K562 (cell line): ENCODE measurements at regions not wholly inside any gene's neighbourhood (a gene's known extent, or its start where the extent isn't known, plus 50 kb on each side); places are given as distances from the start of the nearest gene placed in this dataset.

Experiments
- ATAC-seq: fragments of 200-7000 bp; cut with Tn5 transposase; 3 replicates; pipeline ENCODE4 v1.9.1; 2020; ENCODE audit warnings: moderate library complexity
- BruUV-seq: library from RNA; stranded (reverse); fragments of 400-500 nt; replicated peaks from 2 replicates; lab custom pipeline; 2021; lab: Mats Ljungman, UMichigan
- CTCF ChIA-PET: fragments of 300-600 bp; formaldehyde crosslinking; extraction: SDS; loops from one replicate; lab custom pipeline; 2021; ENCODE audit warnings: low intra/inter-chr PET ratio; lab: Yijun Ruan, JAX
- POLR2A ChIA-PET: fragments of 300-600, 350-650 bp; sonication (Branson Sonifier 250); formaldehyde crosslinking; extraction: SDS; loops from one replicate; lab custom pipeline; 2021; ENCODE audit warnings: antibody characterized with exemption, inconsistent platforms; lab: Yijun Ruan, JAX
- DNase-seq, 4 experiments: peaks; one replicate each; pipeline versions ENCODE4 v3.0.0 to v3.0.0-alpha.2; 2011 to 2018; ENCODE audit warnings: low spot score in 3 of 4, mixed read lengths in 3 of 4; ENCODE audit errors: extremely low read depth in 1 of 4
- FAIRE-seq: peaks from 2 replicates; lab custom pipeline; 2011; peaks lifted over from hg19 to GRCh38; lab: Jason Lieb, UNC
- H2AFZ ChIP-seq: 2 replicates; pipeline ENCODE4 v1.6.0; 2011; ENCODE audit warnings: low read depth, low read length, control low read depth, inconsistent platforms
- H3K27ac ChIP-seq: fragments of 200-600 bp; 3 replicates; pipeline ENCODE4 v1.8.0; 2011; ENCODE audit warnings: low read depth, mild to moderate bottlenecking, control low read depth, inconsistent platforms, low read length, moderate library complexity, mixed read lengths; ENCODE audit errors: extremely low read depth
- H3K27me3 ChIP-seq, 2 experiments: fragments of 300-600 bp in 1 of 2; 2 replicates in 1 of 2; 3 replicates in 1 of 2; pipeline versions ENCODE4 v1.6.0 to v1.8.0; 2011; ENCODE audit warnings: inconsistent platforms in 2 of 2, low read length in 2 of 2, mild to moderate bottlenecking in 1 of 2, mixed read lengths in 1 of 2, moderate library complexity in 1 of 2; ENCODE audit not compliant: control insufficient read depth in 2 of 2, insufficient read depth in 2 of 2
- H3K36me3 ChIP-seq: fragments of 300-600 bp; 3 replicates; pipeline ENCODE4 v1.8.0; 2011; ENCODE audit warnings: mild to moderate bottlenecking, low read length, inconsistent platforms; ENCODE audit not compliant: control insufficient read depth, insufficient read depth
- H3K4me1 ChIP-seq, 2 experiments: fragments of 200-600 bp in 1 of 2; replicated peaks in 1 of 2; 2 replicates in 1 of 2; 3 replicates in 1 of 2; pipeline versions ENCODE4 v1.5.1 to v1.8.0; 2011; ENCODE audit warnings: inconsistent platforms in 2 of 2, low read length in 2 of 2, mild to moderate bottlenecking in 1 of 2, mixed read lengths in 1 of 2, moderate library complexity in 1 of 2; ENCODE audit not compliant: control insufficient read depth in 2 of 2, insufficient read depth in 2 of 2
- H3K4me2 ChIP-seq: 2 replicates; pipeline ENCODE4 v1.6.1; 2011; ENCODE audit warnings: low read length, control low read depth, inconsistent platforms, mixed read lengths; ENCODE audit not compliant: insufficient read depth
- H3K4me3 ChIP-seq: fragments of 200-600 bp; sonication (generic), shearing (Covaris generic); 2 replicates; pipeline ENCODE4 v1.5.1; 2016; ENCODE audit warnings: control low read depth, inconsistent platforms
- H3K79me2 ChIP-seq: fragments of 200-600 bp; 3 replicates; pipeline ENCODE4 v1.8.0; 2011; ENCODE audit warnings: low read length, inconsistent platforms; ENCODE audit not compliant: control insufficient read depth, insufficient read depth
- H3K9ac ChIP-seq, 2 experiments: 2 replicates each; pipeline versions ENCODE4 v1.6.0 to v1.6.1; 2011; ENCODE audit warnings: low read depth in 2 of 2, low read length in 2 of 2, control low read depth in 1 of 2, inconsistent platforms in 1 of 2, mild to moderate bottlenecking in 1 of 2, mixed read lengths in 1 of 2; ENCODE audit not compliant: insufficient read depth in 1 of 2
- H3K9me1 ChIP-seq: one replicate; pipeline ENCODE4 v1.6.0; 2011; ENCODE audit warnings: inconsistent platforms, mild to moderate bottlenecking, low read length, moderate library complexity; ENCODE audit not compliant: control insufficient read depth, insufficient read depth
- H3K9me3 ChIP-seq: replicated peaks from 2 replicates; pipeline ENCODE4 v1.5.1; 2011; ENCODE audit warnings: low read depth, low read length, inconsistent platforms; ENCODE audit not compliant: control insufficient read depth, insufficient read depth
- H4K20me1 ChIP-seq: replicated peaks from 2 replicates; pipeline ENCODE4 v1.6.1; 2011; ENCODE audit warnings: low read length, inconsistent platforms, mixed read lengths; ENCODE audit not compliant: control insufficient read depth, insufficient read depth
- ARID1B ChIP-seq: fragments of 450-650 bp; IDR thresholded peaks from 2 replicates; pipeline ENCODE4 v1.6.1; 2016; ENCODE audit warnings: antibody characterized with exemption, mild to moderate bottlenecking, inconsistent platforms
- BHLHE40 ChIP-seq: IDR thresholded peaks from 2 replicates; pipeline ENCODE4 v1.6.1; 2011; ENCODE audit warnings: low read length, improper control_type of control experiment
- FOSL1 ChIP-seq: fragments of 200-800 bp; sonication (Bioruptor generic); conservative IDR thresholded peaks from 2 replicates; pipeline ENCODE4 v1.6.1; 2016; ENCODE audit warnings: missing genetic modification characterization, missing compliant biosample characterization
- MAZ ChIP-seq, 2 experiments: fragments of 450-650 bp in 1 of 2; sonication (generic) in 1 of 2; formaldehyde crosslinking; IDR thresholded peaks in 1 of 2; conservative IDR thresholded peaks in 1 of 2; 2 replicates each; pipeline versions ENCODE4 v1.4.0 to v1.5.0; 2020; ENCODE audit warnings: mild to moderate bottlenecking in 1 of 2, missing genetic modification reagents in 1 of 2
- SMAD4 ChIP-seq: fragments of 250-450 bp; sonication (Bioruptor Pico); conservative IDR thresholded peaks from 2 replicates; pipeline ENCODE4 v1.8.0; 2021; ENCODE audit warnings: inconsistent platforms, mild to moderate bottlenecking, moderate library complexity
- XRCC3 ChIP-seq: fragments of 450-650 bp; IDR thresholded peaks from 2 replicates; pipeline ENCODE4 v1.6.1; 2017; ENCODE audit warnings: mild to moderate bottlenecking, moderate library complexity
- ZNF175 ChIP-seq: fragments of 200-800 bp; sonication (Bioruptor generic); IDR thresholded peaks from 2 replicates; pipeline ENCODE4 v1.6.1; 2016; ENCODE audit warnings: low read depth, mild to moderate bottlenecking, missing genetic modification characterization, missing compliant biosample characterization
- ZNF76 ChIP-seq: fragments of 250-450 bp; sonication (Bioruptor Pico); IDR thresholded peaks from 2 replicates; pipeline ENCODE4 v1.4.0; 2020; ENCODE audit warnings: mild to moderate bottlenecking, moderate library complexity, borderline replicate concordance
- ZSCAN32 ChIP-seq: fragments of 450-650 bp; formaldehyde crosslinking; IDR thresholded peaks from 2 replicates; pipeline ENCODE4 v1.4.0; 2020; ENCODE audit warnings: mild to moderate bottlenecking, moderate library complexity
- WGBS: fragments of 100-300 bp; shearing (Covaris generic); methylation state at CpG from one replicate; pipeline ENCODE4 v1.1.6; 2016; ENCODE audit warnings: low coverage, mixed read lengths; ENCODE audit not compliant: insufficient coverage; ENCODE audit errors: missing lambda C conversion rate; 5-methylcytosine and 5-hydroxymethylcytosine counted together
- in situ Hi-C: fragments of 300-500 bp; cut with MboI; formaldehyde crosslinking; loops from 4 replicates; pipeline ENCODE4 v1.15.0; 2018; ENCODE audit warnings: inconsistent platforms, mixed read lengths
- intact Hi-C: fragments of 100-400 bp; cut with micrococcal nuclease; formaldehyde crosslinking; loops from 2 replicates; pipeline ENCODE4 v1.14.2; 2022
- TF ChIP-seq, protein P1 (sequence below): fragments of 450-650 bp; formaldehyde crosslinking; IDR thresholded peaks from 2 replicates; pipeline ENCODE4 v1.4.0; 2020; ENCODE audit warnings: mild to moderate bottlenecking, mixed read lengths
- TF ChIP-seq, protein P2 (sequence below): fragments of 250-450 bp; sonication (Bioruptor Pico); IDR thresholded peaks from 2 replicates; pipeline ENCODE4 v1.4.0; 2020
- TF ChIP-seq, protein P3 (sequence below): fragments of 250-450 bp; sonication (Bioruptor Pico); IDR thresholded peaks from 2 replicates; pipeline ENCODE4 v1.8.0; 2022; ENCODE audit warnings: moderate library complexity, mild to moderate bottlenecking, inconsistent platforms

DNA sequence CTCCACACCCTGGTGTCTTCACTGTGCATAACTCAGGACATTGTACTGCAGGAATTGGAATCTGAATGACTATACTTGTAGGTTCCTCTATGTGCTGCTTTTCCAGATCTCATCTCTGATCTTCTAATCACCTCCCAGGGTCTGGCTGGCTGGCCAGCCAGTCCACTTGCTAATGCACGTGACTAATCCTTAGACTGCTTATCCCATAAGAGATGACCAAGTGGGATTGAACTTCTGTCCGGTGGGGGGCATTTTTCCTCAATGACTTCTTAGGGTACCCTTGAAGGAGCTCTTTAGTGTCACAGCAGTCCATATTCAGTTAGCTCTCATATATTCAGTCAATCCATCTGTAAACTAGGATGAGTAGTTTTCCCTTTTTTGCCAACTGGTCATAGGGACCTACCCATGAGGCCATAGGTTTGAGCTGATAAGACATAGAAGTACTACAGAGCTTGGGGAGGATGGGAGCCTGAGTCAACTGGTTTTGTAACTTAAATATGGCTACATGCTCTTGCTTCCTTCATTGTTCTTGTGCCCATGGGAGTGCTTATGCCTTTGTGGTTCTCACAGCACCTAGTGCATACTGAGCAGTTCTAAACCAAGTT lies 71.9 kb upstream of the WDR1 start:
- Histone ChIP-seq H2AFZ (peak overlapping the region; percentile 41), H3K9ac (no peak overlapping the region), H3K27me3 (no peaks in the 10 kb centered on the region), H3K4me3 (no peak overlapping the region), H4K20me1 (no peaks in the 10 kb centered on the region), H3K9me1 (no peaks in the 10 kb centered on the region), H3K27ac (peak overlapping the region; percentile 5; the same call in 1 of the 3 replicates), H3K36me3 (0 out of 3 replicates have a peak, but pooled peaks cover 4% of the 10 kb centered on the region), H3K4me1 (peaks cover 12 to 71% of the 10 kb centered on the region in 2 experiments), H3K4me2 (no peak overlapping the region), H3K79me2 (peaks cover 22% of the 10 kb centered on the region), H3K9me3 (no peaks in the 10 kb centered on the region)
- ATAC-seq (no peak), DNase-seq (no peak), FAIRE-seq (no peak)
- ChIA-PET POLR2A (interaction anchor here (1.0 to 3.1 kb wide), 3 partner anchors 9 to 69 kb away, joined by 3 to 20 read pairs (median 3); no protein-coding TSS in a partner anchor), CTCF (no interaction called here)
- in situ Hi-C loops = no loop called here
- intact Hi-C loops = no loop called here
- BruUV-seq = no TSS peak
- WGBS = 21% methylated on average over 2 of the region's 2 CpGs
- TF ChIP-seq, protein P1, sequence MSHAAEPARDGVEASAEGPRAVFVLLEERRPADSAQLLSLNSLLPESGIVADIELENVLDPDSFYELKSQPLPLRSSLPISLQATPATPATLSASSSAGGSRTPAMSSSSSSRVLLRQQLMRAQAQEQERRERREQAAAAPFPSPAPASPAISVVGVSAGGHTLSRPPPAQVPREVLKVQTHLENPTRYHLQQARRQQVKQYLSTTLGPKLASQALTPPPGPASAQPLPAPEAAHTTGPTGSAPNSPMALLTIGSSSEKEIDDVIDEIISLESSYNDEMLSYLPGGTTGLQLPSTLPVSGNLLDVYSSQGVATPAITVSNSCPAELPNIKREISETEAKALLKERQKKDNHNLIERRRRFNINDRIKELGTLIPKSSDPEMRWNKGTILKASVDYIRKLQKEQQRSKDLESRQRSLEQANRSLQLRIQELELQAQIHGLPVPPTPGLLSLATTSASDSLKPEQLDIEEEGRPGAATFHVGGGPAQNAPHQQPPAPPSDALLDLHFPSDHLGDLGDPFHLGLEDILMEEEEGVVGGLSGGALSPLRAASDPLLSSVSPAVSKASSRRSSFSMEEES (CRISPR knock-in tag) = peak; percentile 79
- TF ChIP-seq ZNF76 (CRISPR knock-in tag) (no peak), FOSL1 (tag) (peak; percentile 49), SMAD4 (CRISPR knock-in tag) (0 out of 2 replicates have a peak, but pooled peaks have one; percentile 31), BHLHE40 (peak; percentile 67), XRCC3 (no peak), MAZ (CRISPR knock-in tag; conservative IDR thresholded peaks at IDR 0.05 in 1 of 2, IDR thresholded peaks at IDR 0.05 in 1 of 2) (no peak), ZNF175 (CRISPR knock-in tag) (0 out of 2 replicates have a peak, but pooled peaks have one; percentile 55), ARID1B (0 out of 2 replicates have a peak, but pooled peaks have one; percentile 14), ZSCAN32 (CRISPR knock-in tag) (no peak)
- TF ChIP-seq, protein P2, sequence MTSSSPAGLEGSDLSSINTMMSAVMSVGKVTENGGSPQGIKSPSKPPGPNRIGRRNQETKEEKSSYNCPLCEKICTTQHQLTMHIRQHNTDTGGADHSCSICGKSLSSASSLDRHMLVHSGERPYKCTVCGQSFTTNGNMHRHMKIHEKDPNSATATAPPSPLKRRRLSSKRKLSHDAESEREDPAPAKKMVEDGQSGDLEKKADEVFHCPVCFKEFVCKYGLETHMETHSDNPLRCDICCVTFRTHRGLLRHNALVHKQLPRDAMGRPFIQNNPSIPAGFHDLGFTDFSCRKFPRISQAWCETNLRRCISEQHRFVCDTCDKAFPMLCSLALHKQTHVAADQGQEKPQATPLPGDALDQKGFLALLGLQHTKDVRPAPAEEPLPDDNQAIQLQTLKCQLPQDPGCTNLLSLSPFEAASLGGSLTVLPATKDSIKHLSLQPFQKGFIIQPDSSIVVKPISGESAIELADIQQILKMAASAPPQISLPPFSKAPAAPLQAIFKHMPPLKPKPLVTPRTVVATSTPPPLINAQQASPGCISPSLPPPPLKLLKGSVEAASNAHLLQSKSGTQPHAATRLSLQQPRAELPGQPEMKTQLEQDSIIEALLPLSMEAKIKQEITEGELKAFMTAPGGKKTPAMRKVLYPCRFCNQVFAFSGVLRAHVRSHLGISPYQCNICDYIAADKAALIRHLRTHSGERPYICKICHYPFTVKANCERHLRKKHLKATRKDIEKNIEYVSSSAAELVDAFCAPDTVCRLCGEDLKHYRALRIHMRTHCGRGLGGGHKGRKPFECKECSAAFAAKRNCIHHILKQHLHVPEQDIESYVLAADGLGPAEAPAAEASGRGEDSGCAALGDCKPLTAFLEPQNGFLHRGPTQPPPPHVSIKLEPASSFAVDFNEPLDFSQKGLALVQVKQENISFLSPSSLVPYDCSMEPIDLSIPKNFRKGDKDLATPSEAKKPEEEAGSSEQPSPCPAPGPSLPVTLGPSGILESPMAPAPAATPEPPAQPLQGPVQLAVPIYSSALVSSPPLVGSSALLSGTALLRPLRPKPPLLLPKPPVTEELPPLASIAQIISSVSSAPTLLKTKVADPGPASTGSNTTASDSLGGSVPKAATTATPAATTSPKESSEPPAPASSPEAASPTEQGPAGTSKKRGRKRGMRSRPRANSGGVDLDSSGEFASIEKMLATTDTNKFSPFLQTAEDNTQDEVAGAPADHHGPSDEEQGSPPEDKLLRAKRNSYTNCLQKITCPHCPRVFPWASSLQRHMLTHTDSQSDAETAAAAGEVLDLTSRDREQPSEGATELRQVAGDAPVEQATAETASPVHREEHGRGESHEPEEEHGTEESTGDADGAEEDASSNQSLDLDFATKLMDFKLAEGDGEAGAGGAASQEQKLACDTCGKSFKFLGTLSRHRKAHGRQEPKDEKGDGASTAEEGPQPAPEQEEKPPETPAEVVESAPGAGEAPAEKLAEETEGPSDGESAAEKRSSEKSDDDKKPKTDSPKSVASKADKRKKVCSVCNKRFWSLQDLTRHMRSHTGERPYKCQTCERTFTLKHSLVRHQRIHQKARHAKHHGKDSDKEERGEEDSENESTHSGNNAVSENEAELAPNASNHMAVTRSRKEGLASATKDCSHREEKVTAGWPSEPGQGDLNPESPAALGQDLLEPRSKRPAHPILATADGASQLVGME (CRISPR knock-in tag) = 0 out of 2 replicates have a peak, but pooled peaks have one; percentile 9
- TF ChIP-seq, protein P3, sequence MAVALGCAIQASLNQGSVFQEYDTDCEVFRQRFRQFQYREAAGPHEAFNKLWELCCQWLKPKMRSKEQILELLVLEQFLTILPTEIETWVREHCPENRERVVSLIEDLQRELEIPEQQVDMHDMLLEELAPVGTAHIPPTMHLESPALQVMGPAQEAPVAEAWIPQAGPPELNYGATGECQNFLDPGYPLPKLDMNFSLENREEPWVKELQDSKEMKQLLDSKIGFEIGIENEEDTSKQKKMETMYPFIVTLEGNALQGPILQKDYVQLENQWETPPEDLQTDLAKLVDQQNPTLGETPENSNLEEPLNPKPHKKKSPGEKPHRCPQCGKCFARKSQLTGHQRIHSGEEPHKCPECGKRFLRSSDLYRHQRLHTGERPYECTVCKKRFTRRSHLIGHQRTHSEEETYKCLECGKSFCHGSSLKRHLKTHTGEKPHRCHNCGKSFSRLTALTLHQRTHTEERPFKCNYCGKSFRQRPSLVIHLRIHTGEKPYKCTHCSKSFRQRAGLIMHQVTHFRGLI (CRISPR knock-in tag) = 0 out of 2 replicates have a peak, but pooled peaks have one; percentile 4
